Pancreas (tissue), 10 donors: ENCODE measurements at regions not wholly inside any gene's neighbourhood (a gene's known extent, or its start where the extent isn't known, plus 50 kb on each side); places are given as distances from the start of the nearest gene placed in this dataset.

Source experiments
- ATAC-seq, 4 donors: fragments of 200-7000 bp; cut with Tn5 transposase; one replicate each; pipeline versions ENCODE4 v1.8.0 to v1.9.1; 2020; ENCODE audit warnings: mild to moderate bottlenecking in 4 of 4, moderate library complexity in 4 of 4
- DNase-seq, 6 donors: peaks; one replicate each; pipeline ENCODE4 v3.0.0-alpha.2; 2020
- FAIRE-seq: peaks from 2 replicates; lab custom pipeline; 2012; peaks lifted over from hg19 to GRCh38; lab: Jason Lieb, UNC
- H3K27ac ChIP-seq, 4 donors: fragments of 200-600 bp; sonication (generic); 1 replicate in 3 of 4; 2 replicates in 1 of 4; pipeline versions ENCODE4 v1.5.0 to v1.8.0; 2020
- H3K27me3 ChIP-seq, 4 donors: fragments of 200-600 bp; one replicate each; pipeline ENCODE4 v1.8.0; 2021
- H3K36me3 ChIP-seq, 3 donors: fragments of 200-600 bp; sonication (generic) in 1 of 3; one replicate each; pipeline versions ENCODE4 v1.5.0 to v1.8.0; 2020 to 2021
- H3K4me1 ChIP-seq, 3 donors: fragments of 200-600 bp; one replicate each; pipeline ENCODE4 v1.8.0; 2021
- H3K4me3 ChIP-seq, 4 donors: fragments of 200-600 bp; sonication (generic) in 2 of 4; one replicate each; pipeline versions ENCODE4 v1.5.0 to v1.8.0; 2020 to 2021
- H3K9me3 ChIP-seq, 4 donors: fragments of 200-600 bp; one replicate each; pipeline ENCODE4 v1.8.0; 2021
- CTCF ChIP-seq, 4 donors: fragments of 200-600 bp; sonication (generic) in 3 of 4; IDR thresholded peaks; one replicate each; pipeline versions ENCODE4 v1.5.0 to v1.8.0; 2021; ENCODE audit warnings: antibody characterized with exemption in 4 of 4
- WGBS, 2 donors: extraction: QIAGEN DNeasy Blood & Tissue Kit; methylation state at CpG; one replicate each; pipeline ENCODE4 v1.1.7; 2013; 5-methylcytosine and 5-hydroxymethylcytosine counted together
- intact Hi-C, 3 donors: fragments of 100-400 bp; cut with DNase I; formaldehyde crosslinking; loops; one replicate each; pipeline versions ENCODE4 v1.11.1 to v1.14.2; 2022
- donor health status: healthy with polysubstance abuse.
- donor health status: DM: no; HTN: no; CAD: no; lungs with moderate emphysema.
- donor health status: DM: no; HTN: no; CAD: no.
- donor health status: control.
- donor health status: control.
- donor health status: Bipolar disorder and iron deficiency.
- donor health status: DM: yes; HTN: yes; CAD: no.
- donor health status: DM: no; HTN: no; CAD: no.
- donor health status: DM: no; HTN: no; CAD: no.
- donor health status: DM: yes; HTN: yes; CAD: no.

- Histone ChIP-seq H3K27ac (no peak overlapping the region), H3K9me3 (no peaks in the 10 kb centered on the region), H3K36me3 (no peaks in the 10 kb centered on the region), H3K27me3 (peaks cover 0 to 40% (median 0%) of the 10 kb centered on the region in 4 donors), H3K4me3 (no peak overlapping the region), H3K4me1 (no peaks in the 10 kb centered on the region)
- intact Hi-C loops = no loop called here
- ATAC-seq (no peak), FAIRE-seq (no peak), DNase-seq (no peak)
- 55 to 69% methylated on average over 2 of the region's 2 CpGs for WGBS, 2 donors
- no peak for TF ChIP-seq CTCF (IDR thresholded peaks at IDR 0.05)
Measured at GRCh38 chr16:86810062-86810461, 231.7 kb downstream of the FOXL1 start.

- no peak for FAIRE-seq
- Histone ChIP-seq H3K36me3 (no peaks in the 10 kb centered on the region), H3K27me3 (peaks cover 0 to 41% (median 0%) of the 10 kb centered on the region in 4 donors), H3K9me3 (no peaks in the 10 kb centered on the region), H3K27ac (no peak overlapping the region), H3K4me1 (no peaks in the 10 kb centered on the region), H3K4me3 (no peak overlapping the region)
- intact Hi-C loops = no loop called here
- no peak for ATAC-seq
- 57 to 71% methylated on average over 2 of the region's 2 CpGs for whole genome bisulfite sequencing, 2 donors
- no peak for TF ChIP-seq CTCF (IDR thresholded peaks at IDR 0.05)
- DNase-seq = no peak
Measured at GRCh38 chr16:86812363-86812970, 234.1 kb downstream of the FOXL1 start.

GRCh38 chr16:86814256-86814655, 235.9 kb downstream of the FOXL1 start:
- FAIRE-seq (no peak), ATAC-seq (no peak), DNase-seq (no peak)
- Histone ChIP-seq H3K9me3 (no peaks in the 10 kb centered on the region), H3K27me3 (peaks cover 0 to 38% (median 0%) of the 10 kb centered on the region in 4 donors), H3K27ac (no peak overlapping the region), H3K36me3 (no peaks in the 10 kb centered on the region), H3K4me1 (peaks cover 0 to 3% (median 0%) of the 10 kb centered on the region in 3 donors), H3K4me3 (no peak overlapping the region)
- intact Hi-C loops = no loop called here
- TF ChIP-seq CTCF (IDR thresholded peaks at IDR 0.05) = no peak
- 67 to 82% methylated on average over 7 of the region's 7 CpGs for WGBS, 2 donors

- 22 to 28% methylated on average over 9 of the region's 9 CpGs for WGBS, 2 donors
- intact Hi-C loops = no loop called here
- DNase-seq (no peak), ATAC-seq (no peak), FAIRE-seq (no peak)
- Histone ChIP-seq H3K9me3 (no peaks in the 10 kb centered on the region), H3K4me3 (no peak overlapping the region), H3K27ac (no peak overlapping the region), H3K36me3 (no peaks in the 10 kb centered on the region), H3K4me1 (peaks cover 0 to 3% (median 0%) of the 10 kb centered on the region in 3 donors), H3K27me3 (peaks cover 0 to 34% (median 3%) of the 10 kb centered on the region in 4 donors)
- TF ChIP-seq CTCF (IDR thresholded peaks at IDR 0.05) = no peak
Measured at GRCh38 chr16:86816930-86817625, 238.7 kb downstream of the FOXL1 start.
